ENCODE measurements at regions not wholly inside any gene's neighbourhood (a gene's known extent, or its start where the extent isn't known, plus 50 kb on each side); places are given as distances from the start of the nearest gene placed in this dataset.

- ATAC-seq (ENCODE audit: insufficient read depth, low FRiP score): no peak
Measured at GRCh38 chr2:83953697-83954096, 505.4 kb downstream of the SUCLG1 start.

DNA sequence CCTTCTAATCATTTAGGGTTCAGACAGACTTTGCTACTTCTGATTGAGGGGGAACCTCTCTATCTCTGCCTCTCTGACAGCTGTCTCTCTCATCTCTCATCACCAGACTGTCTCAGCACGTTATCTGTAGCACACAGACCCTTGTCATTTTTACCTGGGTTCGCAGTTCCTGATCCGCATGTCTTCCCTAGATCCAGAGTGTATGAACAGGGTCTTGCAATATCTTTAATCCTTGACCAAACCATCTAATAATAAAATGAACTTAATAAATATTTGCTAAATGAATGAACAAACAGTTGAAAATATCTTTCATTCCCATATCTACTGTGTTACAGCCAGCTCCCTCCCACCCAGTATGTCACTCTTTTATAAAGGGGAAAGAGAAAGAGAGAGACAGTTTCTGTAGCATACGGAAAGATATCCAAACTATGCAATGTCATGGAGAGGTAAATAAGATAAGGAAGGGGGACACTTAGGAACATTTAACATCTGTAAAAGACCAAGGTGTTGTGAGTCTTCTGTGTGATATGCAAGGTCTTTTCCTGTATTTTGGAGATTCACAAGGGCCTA lies 507.6 kb downstream of the SUCLG1 start:
- no peak for TF ChIP-seq CTCF (IDR thresholded peaks at IDR 0.05; ENCODE audit: control extremely low read depth, extremely low read depth)
- Histone ChIP-seq H3K4me3 (no peak overlapping the region), H3K27me3 (ENCODE audit: control insufficient read depth in 3 of 3, insufficient read depth in 3 of 3, low read length in 2 of 3) (no peaks in the 10 kb centered on the region), H3K36me3 (ENCODE audit: control insufficient read depth in 4 of 4, insufficient read depth in 4 of 4, low read length in 4 of 4) (no peaks in the 10 kb centered on the region), H3K27ac (ENCODE audit: low read depth in 1 of 2, low read length in 1 of 2) (no peak overlapping the region), H3K4me1 (ENCODE audit: control insufficient read depth in 5 of 5, insufficient read depth in 5 of 5, low read length in 5 of 5) (no peaks in the 10 kb centered on the region), H3K9ac (ENCODE audit: insufficient read depth in 1 of 2, low read length in 2 of 2) (no peak overlapping the region), H3K9me3 (ENCODE audit: control insufficient read depth in 4 of 4, insufficient read depth in 3 of 4, low read length in 3 of 4) (no peaks in the 10 kb centered on the region)
- ATAC-seq (ENCODE audit: insufficient read depth, low FRiP score) (no peak), DNase-seq (no peak)
- WGBS, 2 donors: 80 to 88% methylated on average over 4 of the region's 4 CpGs

More at GRCh38 chr2:83953697-83954096, 505.4 kb downstream of the SUCLG1 start:
- no peak for TF ChIP-seq CTCF (IDR thresholded peaks at IDR 0.05; ENCODE audit: control extremely low read depth, extremely low read depth)
- DNase-seq: peak in 2 of 3 donors; percentile 13 to 47
- H3K9me3 ChIP-seq (ENCODE audit: control insufficient read depth in 4 of 4, insufficient read depth in 3 of 4, low read length in 3 of 4): no peaks in the 10 kb centered on the region
- no peak overlapping the region for H3K9ac ChIP-seq (ENCODE audit: insufficient read depth in 1 of 2, low read length in 2 of 2)
- H3K4me1 ChIP-seq (ENCODE audit: control insufficient read depth in 5 of 5, insufficient read depth in 5 of 5, low read length in 5 of 5): no peaks in the 10 kb centered on the region
- H3K27ac ChIP-seq (ENCODE audit: low read depth in 1 of 2, low read length in 1 of 2): no peak overlapping the region
- H3K27me3 ChIP-seq (ENCODE audit: control insufficient read depth in 3 of 3, insufficient read depth in 3 of 3, low read length in 2 of 3): no peaks in the 10 kb centered on the region
- H3K4me3 ChIP-seq: no peak overlapping the region
- no peaks in the 10 kb centered on the region for H3K36me3 ChIP-seq (ENCODE audit: control insufficient read depth in 4 of 4, insufficient read depth in 4 of 4, low read length in 4 of 4)
- WGBS, 2 donors: 25 to 40% methylated on average over 1 of the region's 1 CpG

DNA sequence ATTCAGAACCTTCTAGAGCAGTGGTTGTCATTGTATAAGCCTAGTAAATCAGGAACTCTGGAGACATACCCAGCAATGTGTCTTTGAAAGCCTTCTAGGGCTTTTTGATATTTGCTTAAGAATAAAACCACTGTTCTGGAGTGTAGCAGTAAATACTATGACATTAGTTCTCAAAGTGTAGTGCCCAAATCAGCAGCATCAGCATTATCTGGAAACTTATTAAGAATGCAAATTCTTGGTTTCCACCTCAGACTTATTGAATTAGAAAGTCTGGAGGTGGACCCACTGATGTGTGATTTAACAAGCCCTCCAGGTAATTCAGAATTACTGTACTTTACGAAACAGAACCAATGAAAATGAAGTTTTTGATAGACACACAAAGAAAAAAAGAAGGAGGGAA lies 509.7 kb downstream of the SUCLG1 start:
- Histone ChIP-seq H3K36me3 (ENCODE audit: control insufficient read depth in 4 of 4, insufficient read depth in 4 of 4, low read length in 4 of 4) (no peaks in the 10 kb centered on the region), H3K27ac (ENCODE audit: low read depth in 1 of 2, low read length in 1 of 2) (no peak overlapping the region), H3K4me3 (no peak overlapping the region), H3K4me1 (ENCODE audit: control insufficient read depth in 5 of 5, insufficient read depth in 5 of 5, low read length in 5 of 5) (no peaks in the 10 kb centered on the region), H3K9ac (ENCODE audit: insufficient read depth in 1 of 2, low read length in 2 of 2) (no peak overlapping the region), H3K27me3 (ENCODE audit: control insufficient read depth in 3 of 3, insufficient read depth in 3 of 3, low read length in 2 of 3) (no peaks in the 10 kb centered on the region), H3K9me3 (ENCODE audit: control insufficient read depth in 4 of 4, insufficient read depth in 3 of 4, low read length in 3 of 4) (no peaks in the 10 kb centered on the region)
- 89% methylated on average over 1 of the region's 1 CpG for WGBS, 2 donors
- DNase-seq: no peak
- ATAC-seq (ENCODE audit: insufficient read depth, low FRiP score): no peak
- TF ChIP-seq CTCF (IDR thresholded peaks at IDR 0.05; ENCODE audit: control extremely low read depth, extremely low read depth): no peak

DNA sequence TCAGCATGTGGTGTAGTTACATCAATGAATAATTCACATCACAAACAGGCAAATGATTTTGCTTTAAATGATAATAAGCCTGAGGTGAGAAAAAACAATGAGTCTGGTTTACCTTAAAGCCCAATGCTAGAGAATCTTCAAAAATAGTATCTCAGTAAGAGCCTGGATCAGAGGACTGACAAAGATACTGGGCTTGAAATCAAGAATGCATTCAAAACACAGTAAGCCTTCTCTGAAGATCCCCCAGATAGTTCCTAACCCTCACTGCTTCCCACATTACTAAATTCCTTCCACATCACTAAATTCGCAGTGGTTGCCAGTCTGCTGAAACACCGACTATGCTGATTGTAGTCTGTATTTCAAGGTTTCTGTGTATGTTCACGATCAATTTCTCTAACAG lies 514.9 kb downstream of the SUCLG1 start:
- no peak for ATAC-seq (ENCODE audit: insufficient read depth, low FRiP score)
- no peak for DNase-seq
- WGBS, 2 donors: 61 to 65% methylated on average over 3 of the region's 3 CpGs

More for the DNA sequence above, 514.9 kb downstream of the SUCLG1 start:
- Histone ChIP-seq H3K4me1 (ENCODE audit: control insufficient read depth in 5 of 5, insufficient read depth in 5 of 5, low read length in 5 of 5) (no peaks in the 10 kb centered on the region), H3K27ac (ENCODE audit: low read depth in 1 of 2, low read length in 1 of 2) (no peak overlapping the region), H3K36me3 (ENCODE audit: control insufficient read depth in 4 of 4, insufficient read depth in 4 of 4, low read length in 4 of 4) (no peaks in the 10 kb centered on the region), H3K4me3 (no peak overlapping the region), H3K27me3 (ENCODE audit: control insufficient read depth in 3 of 3, insufficient read depth in 3 of 3, low read length in 2 of 3) (no peaks in the 10 kb centered on the region), H3K9ac (ENCODE audit: insufficient read depth in 1 of 2, low read length in 2 of 2) (no peak overlapping the region), H3K9me3 (ENCODE audit: control insufficient read depth in 4 of 4, insufficient read depth in 3 of 4, low read length in 3 of 4) (no peaks in the 10 kb centered on the region)
- TF ChIP-seq CTCF (IDR thresholded peaks at IDR 0.05; ENCODE audit: control extremely low read depth, extremely low read depth): no peak
